HG03066 (cell line): ENCODE measurements at regions not wholly inside any gene's neighbourhood (a gene's known extent, or its start where the extent isn't known, plus 50 kb on each side); places are given as distances from the start of the nearest gene placed in this dataset.

Source experiments
- ATAC-seq: cut with Tn5 transposase; IDR thresholded peaks from one replicate; pipeline ENCODE4 v1.9.1; 2021; ENCODE audit warnings: low read depth; ENCODE audit not compliant: unreplicated experiment

DNA sequence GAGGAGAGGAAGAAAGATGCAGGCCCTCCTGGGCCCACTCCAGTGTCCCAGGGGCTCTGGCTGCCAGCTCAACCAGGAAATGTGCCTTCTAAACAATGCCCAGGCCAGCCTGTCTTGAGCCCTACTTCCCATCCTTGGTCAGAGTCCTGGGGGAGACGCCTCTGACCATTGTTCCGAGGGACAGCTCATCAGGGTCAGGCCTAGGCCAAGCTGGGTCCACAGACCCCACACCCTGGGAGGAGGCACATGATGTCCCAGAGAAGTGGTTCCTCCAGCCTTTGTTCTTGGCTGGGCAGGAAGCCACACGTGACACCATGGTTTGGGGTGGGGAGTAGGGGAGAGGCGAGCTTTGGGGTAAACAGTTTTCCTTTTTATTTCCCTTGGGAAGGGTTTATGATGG, 102.5 kb downstream of the EFNB1 start:
- no peak for ATAC-seq

DNA sequence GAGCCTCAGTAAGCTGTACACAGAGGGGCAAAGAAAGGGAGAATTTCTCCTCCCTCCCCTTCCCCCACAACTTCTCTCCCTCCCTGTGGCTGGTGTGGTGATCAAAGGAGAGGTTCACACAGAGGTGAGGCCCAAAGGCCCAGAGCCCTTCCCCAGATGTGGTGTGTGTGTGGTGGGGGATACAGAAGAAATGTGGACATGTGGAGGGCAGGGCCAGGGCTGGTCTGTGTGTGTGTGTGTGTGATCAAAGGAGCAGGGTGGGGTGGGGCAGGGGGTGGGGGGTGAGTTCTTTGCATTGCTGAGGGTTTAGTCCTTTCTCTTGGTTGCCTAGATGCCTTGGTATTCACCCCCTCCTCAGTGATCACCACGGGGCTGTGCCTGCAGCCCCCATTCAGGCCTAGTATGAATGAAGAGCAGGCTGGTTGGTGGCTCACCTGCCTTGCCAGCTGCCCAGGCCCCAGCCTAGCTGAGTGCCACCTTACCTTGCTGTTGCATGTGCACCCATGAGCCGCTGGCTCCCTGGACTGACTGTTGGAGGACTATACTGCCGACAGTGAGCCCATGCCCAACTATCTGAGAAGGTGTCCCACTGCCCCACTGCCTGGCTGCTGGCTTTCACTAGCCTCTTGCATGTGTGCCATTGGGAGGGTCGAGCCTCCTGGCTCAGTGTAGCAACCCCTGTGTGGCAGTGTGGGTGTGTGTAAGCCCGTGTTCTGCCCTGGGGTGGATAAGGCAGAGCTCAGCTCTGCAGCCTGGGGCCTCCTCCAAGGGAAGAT, 101.9 kb downstream of the EFNB1 start:
- ATAC-seq: no peak

DNA sequence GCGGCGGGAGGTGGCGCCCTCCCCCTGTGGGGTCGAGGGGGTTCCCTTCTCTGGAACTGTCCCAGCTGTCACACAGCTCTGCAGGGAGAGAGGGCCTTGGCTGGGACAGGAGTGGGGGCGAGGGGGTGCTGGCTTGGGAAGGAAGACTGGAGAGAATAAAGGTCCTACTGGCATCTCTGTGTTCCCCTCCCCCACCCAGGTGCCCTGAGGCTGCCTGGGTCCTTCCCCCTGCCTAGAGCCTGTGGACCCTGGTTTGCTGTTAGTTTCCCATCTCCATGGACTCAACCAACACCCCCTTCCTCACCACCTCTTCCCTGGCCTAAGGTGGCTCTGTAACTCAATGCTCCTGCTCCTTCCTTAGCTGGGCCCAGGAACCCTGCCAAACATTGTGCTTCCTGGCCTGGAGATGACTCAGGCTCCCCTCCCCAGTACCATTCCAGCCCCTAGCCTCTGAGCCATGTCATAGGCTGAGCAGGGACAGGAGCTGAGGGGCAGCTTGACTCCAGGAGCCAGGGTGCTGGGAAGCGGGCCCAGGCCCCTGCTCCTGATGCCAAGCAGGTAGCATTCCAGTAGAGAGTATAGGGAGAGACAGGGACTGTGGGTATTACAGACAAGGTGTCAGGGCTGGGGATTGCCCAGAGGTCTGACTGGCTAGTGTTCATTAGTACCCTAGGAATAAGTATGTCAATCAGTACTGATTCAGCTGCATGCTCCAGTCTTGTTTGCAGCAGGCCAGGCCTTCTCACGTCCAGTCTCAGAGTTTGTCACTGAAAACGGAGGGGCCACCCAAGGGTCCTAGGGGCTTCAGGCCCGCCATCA, 100.7 kb downstream of the EFNB1 start:
- ATAC-seq: no peak

DNA sequence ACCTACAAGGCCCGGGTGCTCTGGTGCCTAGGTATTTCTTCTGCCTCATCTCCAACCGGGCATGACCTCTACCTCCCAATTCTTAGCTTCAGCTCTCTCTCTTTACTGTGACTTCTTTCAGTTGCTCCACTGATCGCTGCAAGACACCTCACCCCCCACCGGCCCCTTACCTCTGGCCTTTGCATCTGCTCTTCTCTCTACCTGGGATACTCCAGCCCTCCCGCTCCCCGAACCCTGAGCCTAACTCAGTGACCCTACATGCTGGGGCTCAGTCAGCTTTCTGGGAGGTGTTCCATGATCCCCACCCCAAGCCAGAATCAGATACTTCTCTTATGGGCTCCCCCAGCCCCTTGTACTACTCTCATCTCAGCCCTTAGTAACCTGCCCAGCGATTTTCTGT, 99.6 kb downstream of the EFNB1 start:
- no peak for ATAC-seq

DNA sequence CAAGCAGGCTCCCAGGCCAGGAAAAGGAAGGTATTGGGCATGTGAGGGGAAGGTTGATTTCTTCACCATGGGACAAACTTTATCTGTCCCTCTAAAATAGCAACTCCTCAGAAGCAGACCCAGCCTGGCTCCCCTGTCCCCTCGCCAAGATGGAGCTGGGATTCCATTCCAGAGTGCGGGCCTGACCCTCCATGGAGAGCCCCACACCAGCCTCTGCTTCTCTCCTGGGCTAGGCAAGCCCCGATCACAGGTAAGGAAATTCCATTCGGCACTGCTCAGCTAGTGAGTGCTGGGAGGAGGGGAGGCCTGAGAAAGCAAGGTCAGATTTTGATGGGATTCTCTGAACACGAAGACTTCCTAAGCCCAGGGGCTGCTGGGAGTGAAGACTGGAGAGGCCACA, 98.4 kb downstream of the EFNB1 start:
- no peak for ATAC-seq

DNA sequence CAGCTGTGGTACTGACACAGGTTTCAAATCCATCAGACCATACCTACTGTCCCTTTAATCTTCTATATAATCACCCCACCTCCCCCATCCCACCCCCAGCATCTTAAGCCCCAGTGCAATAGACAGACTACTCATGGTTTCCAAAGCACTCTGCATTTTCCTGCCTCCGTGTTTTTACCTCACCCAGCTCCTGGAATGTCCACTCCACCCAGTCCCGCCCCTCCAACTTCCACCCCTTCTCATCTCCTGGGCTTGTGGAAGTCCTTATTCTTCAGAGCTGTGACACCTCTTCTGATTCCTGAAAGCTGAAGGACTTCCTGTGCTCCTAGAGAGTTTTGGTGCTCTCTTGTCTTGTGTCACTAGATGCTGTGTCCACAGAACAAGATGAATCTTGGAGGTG, 94.3 kb downstream of the EFNB1 start:
- no peak for ATAC-seq

DNA sequence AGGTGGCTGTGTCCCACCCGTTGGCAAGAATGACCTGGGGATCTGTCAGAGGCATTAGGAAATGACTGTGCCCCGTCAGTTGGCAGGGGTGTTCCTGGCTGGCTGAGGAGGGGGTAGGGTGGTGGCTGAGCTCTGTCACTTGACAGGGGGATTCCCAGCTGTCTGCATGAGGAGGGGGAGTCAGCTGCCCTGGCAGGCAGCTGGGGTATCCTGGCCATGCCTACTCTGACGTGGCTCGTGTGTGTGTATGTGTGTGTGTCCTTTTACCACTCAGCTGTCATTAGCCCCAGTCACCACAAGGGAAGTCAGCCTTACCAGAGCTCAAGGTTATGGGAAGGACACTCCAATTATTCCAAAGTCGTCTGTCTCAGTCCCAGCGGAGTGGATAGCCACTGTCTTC, 93.2 kb downstream of the EFNB1 start:
- ATAC-seq: no peak

DNA sequence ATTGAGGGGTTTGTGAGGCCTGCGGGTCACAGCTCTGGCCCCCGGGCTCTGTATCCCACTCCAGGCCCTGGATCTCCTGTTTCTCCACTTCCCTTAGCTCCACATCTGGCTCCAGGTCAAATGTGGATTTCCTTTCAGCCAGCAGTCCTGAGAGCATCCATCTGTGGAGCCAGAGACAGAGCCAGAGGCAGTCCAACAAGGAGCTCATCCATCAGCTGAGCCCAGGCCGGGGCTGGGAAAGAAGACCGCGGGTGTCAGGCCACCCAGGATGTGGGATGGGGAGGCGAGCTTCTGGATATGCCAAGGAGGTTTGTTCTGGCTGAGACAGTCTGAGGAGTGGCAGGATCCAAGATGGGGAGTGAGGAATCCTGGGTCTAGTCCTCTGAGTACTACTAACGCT, 91.7 kb downstream of the EFNB1 start:
- no peak for ATAC-seq

DNA sequence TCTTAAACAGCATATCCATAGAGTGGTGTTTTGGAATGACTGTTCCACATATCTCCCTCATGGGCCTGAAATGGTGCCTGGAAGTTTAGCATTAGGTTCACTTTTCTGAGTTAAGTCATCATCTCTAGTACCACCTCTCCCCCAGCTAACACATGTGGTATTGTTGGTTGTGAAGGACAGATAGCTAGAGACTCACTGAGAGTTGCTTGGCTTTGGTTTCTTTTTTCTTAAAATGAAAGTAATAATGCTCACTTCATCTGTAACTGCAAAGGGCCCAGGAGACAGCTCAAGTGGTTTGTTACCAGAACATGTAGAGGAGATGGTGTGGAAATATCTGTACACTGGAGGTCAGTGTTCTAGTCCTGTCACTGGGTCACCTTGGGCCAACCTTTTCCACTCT, 90.9 kb downstream of the EFNB1 start:
- ATAC-seq: no peak

DNA sequence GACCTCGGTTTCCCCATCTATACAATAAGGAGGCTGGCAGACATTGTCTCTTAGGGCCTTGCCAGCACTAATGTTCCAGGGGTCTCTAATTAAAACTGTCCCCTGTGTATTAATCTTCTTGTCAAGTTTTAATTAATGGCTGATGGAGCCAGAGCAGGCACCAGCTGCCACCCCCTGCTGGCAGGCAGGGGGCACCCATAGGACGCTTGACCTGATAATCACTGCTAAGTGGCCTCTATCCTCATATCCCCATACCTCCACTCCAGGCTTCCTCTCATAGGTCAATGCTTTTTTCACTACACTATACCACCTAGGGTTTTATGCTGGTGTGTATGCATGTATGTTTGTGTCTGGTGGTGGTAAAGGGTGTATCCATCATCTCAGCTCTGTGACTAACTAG, 89.4 kb downstream of the EFNB1 start:
- no peak for ATAC-seq

DNA sequence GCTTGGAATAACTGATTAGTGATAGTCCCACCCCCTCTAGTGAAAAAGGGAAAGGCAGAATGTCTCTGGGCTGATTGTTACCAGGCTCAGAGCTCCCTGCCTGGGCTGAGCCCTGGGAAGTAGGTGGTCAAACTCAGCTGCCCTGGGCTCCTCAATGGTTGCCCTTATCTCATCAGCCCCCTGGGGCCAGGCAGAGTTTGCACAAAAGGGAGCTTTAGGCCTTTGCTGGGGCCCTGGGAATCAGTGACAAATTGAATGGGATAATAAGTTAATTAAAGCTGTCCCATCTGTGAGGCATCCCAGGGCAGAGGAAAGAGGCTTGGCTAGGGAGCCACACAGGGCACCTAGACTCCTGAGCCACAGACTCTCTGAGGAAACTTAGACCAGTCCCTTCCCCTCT, 89.0 kb downstream of the EFNB1 start:
- no peak for ATAC-seq

DNA sequence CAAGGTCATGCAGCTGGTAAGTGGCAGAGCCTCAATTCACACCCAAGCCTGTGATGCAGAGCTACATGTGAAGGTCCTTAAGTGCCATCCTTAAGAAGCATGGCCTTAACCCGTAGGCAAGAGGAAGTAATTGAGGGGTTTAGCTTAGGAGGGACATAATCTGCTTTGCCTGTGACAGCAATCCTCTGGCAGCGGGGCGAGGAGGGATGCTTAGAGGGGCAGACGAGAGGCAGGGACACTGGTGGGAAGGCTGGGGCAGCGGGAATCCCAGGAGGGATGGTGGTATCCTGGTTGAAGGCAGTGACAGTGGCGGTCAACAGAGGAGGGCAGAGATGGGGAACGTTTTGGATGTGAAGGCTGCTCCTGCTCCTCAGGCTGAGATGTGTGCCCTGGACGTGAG, 88.1 kb downstream of the EFNB1 start:
- ATAC-seq: no peak

DNA sequence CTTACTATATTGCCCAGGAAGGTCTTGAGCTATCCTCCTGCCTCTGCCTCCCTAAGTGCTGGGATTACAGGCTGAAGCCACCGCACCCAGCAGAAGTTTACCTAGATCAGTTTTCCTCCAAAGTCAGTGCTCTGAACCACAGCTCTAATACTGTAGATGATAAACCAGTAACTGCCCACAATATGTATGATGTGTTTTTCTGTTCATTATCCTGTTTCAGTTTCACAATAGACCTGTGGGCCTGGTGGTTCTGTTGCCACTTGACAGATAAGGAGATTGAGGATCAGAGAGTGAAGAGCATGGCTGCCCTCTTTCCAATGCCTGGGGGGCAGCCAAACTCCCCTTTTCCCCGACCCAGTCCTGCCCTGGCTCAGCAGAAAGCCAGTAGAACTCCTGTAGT, 87.0 kb downstream of the EFNB1 start:
- ATAC-seq: no peak

DNA sequence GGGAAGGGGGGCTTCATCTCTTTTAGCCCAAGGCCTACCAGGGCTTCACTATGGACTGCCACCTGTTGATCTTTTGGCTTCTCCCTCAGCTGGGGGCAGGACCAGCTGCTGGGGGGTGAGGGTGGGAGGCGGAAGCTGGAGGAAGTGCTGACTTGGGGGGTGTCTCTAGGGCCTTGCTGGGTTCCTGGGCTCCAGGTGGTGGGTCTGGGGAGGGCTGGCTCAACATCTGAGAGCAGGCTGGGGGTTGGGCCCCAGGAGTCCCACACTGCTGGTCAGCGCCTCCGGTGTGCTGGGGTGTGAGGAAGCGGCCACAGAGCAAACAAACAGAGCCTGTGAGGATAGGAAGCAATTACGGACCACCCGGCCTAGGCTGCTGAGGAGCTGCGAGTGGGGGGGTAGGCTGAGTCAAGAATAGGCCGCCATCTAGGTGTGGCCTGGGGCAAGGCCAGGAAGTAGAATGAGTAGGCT, 85.7 kb downstream of the EFNB1 start:
- ATAC-seq: no peak

DNA sequence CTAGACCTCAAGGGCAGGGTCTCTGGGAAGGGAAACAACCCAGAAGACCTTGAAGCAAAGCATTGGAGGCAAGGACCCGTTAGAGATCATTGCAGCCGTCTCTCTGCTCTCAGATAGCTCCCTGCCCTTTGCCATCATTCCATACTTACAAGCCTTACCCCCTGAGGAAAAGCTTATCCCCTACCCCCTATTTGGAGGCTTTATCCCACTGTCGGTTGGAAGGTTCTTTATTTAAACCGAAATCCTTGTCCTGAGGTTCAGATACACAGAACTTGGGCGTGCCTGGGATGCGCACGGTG, 84.4 kb downstream of the EFNB1 start:
- ATAC-seq: no peak

DNA sequence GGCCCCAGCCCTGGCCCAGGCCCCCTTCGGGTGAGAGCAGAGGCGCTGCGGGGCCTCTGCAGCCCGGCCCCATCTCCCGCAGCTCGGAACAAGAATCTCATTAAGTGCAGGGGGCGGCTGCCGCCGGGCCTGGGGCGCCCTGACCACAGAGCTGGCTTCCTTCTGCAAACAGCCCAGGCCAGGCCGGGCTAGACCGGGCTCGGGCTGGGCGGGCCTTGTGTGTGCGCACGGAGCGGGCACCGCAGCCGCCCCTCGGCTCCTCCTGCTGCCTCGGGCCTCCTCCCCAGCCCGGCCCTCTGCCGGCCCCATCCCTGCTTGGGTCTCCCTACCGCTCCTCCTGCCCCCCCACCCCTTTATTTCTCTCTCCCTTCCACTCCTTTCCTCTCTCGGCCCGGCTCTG, 83.3 kb downstream of the EFNB1 start:
- no peak for ATAC-seq

DNA sequence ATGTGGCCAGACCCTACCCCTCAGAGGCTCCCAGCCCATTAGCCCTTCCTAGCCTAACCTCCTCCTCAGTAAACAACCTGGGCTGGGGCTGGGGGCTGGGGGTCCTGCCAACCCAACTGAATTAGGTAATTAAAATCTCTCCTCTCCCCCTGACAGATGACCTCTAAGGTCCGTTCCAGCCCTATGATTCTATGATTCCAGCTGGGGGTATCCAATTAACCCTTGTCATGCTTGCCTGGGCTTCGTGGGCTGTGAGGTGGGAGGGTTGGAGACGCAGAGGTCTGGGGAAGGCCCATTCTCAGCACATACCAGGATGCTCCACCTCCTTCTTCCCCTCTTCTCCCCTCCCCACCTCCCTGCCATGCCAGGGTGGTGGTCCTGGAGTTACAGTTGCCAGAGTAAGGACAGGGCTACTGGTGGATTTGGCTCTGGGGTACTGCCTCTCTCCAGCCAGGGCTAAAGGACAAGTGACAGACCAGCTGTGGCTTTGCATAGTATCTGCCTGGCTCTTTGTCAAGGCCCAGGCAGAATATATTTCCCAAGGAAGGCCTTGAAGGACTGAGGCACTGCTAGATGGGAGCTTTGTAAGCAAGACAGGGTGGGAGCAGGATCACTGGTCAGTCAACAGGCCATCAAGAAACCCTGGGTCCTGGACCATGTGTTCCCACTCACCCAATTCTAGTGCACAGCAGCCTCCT, 82.1 kb downstream of the EFNB1 start:
- no peak for ATAC-seq

DNA sequence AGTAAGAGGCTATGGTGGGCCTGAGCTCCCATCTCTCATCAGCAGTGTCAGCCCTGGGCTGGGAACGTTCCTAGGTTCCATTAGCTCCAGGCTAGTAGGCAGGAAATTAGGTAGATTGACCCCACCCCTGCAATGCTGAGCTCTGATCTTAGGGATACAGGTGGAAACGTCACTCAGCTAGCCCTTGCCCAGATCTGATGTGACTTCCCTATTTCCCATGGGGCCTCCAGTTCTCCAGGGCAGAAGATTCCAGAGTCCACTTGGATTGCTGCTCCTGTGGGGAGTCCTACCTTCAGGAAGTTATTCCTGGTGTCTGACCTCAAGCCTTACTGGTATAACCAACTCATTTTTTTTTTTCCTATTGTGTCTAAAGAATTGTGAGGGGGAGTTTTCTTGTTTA, 81.1 kb downstream of the EFNB1 start:
- no peak for ATAC-seq

DNA sequence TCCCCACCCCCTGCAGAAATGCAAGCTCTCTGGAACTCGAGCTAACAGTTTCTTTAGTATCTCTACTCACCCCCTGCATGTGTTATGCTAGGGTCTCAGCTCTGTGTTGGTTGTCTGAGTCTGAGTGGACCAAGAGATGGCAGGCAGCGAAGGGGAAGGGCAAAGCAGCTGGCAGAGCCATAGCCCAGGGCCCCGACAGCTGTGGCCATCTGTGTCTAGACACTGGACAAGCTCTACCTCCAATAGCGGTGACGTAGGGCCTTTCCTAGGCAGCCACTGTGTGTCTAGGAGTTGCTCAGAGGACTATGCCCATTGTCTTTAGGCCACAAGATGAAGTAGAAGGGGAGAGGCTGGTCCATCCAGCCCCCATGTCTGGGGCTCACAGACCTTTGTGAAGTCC, 79.2 kb downstream of the EFNB1 start:
- no peak for ATAC-seq

DNA sequence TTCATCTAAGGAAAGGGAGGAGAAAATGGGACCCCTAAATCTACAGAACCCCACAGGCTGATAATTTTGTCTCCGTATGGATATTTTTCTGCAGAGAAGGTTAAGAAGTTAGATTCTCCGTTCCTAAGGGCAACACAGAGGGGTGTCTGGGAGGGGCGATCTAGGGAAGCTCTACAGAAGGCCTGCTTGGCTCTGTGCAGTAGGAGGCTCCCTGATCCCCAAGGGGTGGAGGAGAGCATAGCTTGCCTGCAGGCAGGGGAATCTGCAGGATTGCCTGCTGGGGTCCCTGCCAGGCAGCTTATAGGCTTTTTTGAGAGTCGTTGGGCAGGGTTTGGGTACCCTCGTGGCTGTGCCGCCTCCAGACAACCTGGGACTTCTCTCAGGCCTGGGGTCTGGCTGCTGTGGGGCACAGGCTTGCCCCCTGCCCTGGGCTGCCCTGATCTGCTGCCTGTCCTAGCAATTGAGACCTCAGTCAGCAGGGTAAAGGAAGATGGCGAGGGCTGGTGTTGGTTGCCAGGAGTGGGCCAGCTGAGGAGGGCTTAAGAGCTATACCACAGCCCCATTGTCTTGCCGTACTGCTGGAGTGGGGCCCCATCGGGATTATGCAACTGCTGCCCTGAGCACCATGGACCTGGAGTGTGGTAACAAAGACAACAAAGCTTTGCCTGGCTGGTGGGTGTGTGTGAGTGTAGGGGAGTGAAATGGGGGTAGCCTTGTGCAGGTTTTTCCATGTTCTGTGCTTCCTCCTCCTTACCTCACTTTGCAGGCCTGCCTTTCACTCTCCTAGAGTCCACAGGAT, 74.1 kb downstream of the EFNB1 start:
- ATAC-seq: no peak

DNA sequence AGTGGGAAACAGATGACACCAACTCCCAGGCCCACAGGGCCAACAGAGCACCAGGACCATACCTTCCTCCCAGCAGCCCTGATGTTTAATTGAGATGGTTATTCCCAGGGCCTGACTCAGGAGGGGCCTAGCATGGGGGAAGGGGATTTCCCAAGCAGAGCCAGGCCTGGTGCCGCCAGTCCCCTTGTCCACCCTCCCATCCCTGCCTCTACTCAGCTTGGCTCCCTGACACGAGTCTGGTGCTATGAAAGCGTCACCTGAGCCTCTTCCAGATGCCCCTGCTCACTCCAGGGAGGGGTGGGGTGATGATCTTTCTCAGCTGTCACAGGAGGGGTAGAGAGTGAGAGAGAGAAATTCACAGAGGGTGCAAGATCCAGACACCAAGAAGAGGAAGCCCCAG, 72.7 kb downstream of the EFNB1 start:
- no peak for ATAC-seq
